ENCODE measurements at regions not wholly inside any gene's neighbourhood (a gene's known extent, or its start where the extent isn't known, plus 50 kb on each side); places are given as distances from the start of the nearest gene placed in this dataset.
"Not testable (repeated sequence)": the region's sequence is repeated elsewhere in the genome, so short reads cannot be mapped to it uniquely, and the experiment has no call there.

GRCh38 chr3:98705212-98705611, 57.9 kb upstream of the ST3GAL6 start:
- DNase-seq = no peak

GRCh38 chr3:98705694-98706093, 57.4 kb upstream of the ST3GAL6 start:
- no peak for DNase-seq

- not testable (repeated sequence) for DNase-seq
Observed at GRCh38 chr3:98708681-98709080, 54.5 kb upstream of the ST3GAL6 start.

GRCh38 chr3:98709441-98709840, 53.7 kb upstream of the ST3GAL6 start:
- DNase-seq = no peak

- no peak for DNase-seq
Observed at GRCh38 chr3:98710067-98710659, 53.0 kb upstream of the ST3GAL6 start.

- DNase-seq = no peak
Observed at GRCh38 chr3:98711426-98711825, 51.7 kb upstream of the ST3GAL6 start.

- DNase-seq = no peak
Observed at GRCh38 chr3:98712726-98713125, 50.4 kb upstream of the ST3GAL6 start.

GRCh38 chr3:98713332-98713731, 49.8 kb upstream of the ST3GAL6 start:
- not testable (repeated sequence) for DNase-seq
